VCaP (cell line): ENCODE measurements at regions not wholly inside any gene's neighbourhood (a gene's known extent, or its start where the extent isn't known, plus 50 kb on each side); places are given as distances from the start of the nearest gene placed in this dataset.

Source experiments
- H3K27ac ChIP-seq: fragments of 450-650 bp; 2 replicates; pipeline ENCODE4 v1.5.1; 2017
- TF ChIP-seq, protein P1 (sequence below): fragments of 450-650 bp; conservative IDR thresholded peaks from 2 replicates; pipeline ENCODE4 v1.5.1; 2017; ENCODE audit warnings: mild to moderate bottlenecking, moderate library complexity

DNA sequence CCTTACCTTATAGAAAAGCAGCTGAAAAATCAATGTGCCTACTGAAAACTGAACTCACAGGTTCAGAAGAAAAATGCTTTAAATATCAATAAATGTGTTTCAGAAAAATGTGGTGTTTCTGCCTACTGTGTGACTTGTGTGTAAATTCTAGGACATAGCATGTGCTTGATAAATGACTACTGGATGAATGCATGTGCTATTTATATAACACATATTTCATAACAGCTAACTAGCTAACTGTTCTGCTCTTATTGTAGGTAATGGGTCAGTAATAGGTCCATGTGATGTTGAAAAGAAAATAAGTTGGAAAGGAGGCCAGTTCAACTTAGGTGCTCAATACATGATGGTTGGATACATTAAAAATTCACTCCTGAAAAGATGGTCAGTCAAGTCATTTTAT is 993.0 kb upstream of the LCORL start:
- TF ChIP-seq, protein P1, sequence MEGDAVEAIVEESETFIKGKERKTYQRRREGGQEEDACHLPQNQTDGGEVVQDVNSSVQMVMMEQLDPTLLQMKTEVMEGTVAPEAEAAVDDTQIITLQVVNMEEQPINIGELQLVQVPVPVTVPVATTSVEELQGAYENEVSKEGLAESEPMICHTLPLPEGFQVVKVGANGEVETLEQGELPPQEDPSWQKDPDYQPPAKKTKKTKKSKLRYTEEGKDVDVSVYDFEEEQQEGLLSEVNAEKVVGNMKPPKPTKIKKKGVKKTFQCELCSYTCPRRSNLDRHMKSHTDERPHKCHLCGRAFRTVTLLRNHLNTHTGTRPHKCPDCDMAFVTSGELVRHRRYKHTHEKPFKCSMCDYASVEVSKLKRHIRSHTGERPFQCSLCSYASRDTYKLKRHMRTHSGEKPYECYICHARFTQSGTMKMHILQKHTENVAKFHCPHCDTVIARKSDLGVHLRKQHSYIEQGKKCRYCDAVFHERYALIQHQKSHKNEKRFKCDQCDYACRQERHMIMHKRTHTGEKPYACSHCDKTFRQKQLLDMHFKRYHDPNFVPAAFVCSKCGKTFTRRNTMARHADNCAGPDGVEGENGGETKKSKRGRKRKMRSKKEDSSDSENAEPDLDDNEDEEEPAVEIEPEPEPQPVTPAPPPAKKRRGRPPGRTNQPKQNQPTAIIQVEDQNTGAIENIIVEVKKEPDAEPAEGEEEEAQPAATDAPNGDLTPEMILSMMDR = no peak
- H3K27ac ChIP-seq = no peak overlapping the region

DNA sequence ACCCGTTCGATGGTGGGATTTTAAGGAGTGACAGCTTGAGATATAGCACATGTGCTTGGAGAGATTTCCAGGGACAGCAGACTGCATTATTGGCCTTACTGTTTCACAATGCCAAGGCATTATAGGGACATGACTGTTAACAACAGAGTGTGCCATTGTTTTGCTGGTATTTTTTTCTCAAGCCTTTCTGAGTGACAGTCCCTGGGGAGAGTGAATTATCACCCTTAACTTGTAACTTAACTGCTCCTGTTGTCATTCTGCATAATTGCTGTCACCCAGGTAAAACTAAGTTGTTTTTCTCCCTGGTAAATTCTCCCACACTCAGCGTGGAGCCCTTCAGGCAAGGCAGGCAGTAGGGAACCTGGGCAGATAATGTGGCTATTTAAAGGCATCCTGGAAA is 989.2 kb upstream of the LCORL start:
- TF ChIP-seq, protein P1 = no peak
- no peak overlapping the region for H3K27ac ChIP-seq

DNA sequence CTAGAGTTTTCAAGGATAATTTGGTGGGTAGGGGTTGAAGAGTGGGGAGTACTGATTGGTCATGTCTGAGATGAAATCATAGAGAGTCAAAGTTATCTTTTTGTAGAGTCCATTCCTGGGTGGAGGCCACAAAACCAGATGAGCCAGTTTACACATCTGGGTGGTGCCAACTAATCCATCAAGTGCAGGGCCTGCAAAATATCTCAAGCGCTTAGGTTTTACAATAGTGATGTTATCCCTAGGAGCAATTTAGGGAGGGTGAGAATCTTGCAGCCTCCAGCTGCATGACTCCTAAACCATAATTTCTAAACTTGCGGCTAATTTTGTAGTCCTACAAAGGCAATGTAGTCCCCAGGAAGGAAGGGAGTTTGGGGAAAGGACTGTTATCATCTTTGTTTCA is 988.3 kb upstream of the LCORL start:
- TF ChIP-seq, protein P1 = no peak
- H3K27ac ChIP-seq = no peak overlapping the region

DNA sequence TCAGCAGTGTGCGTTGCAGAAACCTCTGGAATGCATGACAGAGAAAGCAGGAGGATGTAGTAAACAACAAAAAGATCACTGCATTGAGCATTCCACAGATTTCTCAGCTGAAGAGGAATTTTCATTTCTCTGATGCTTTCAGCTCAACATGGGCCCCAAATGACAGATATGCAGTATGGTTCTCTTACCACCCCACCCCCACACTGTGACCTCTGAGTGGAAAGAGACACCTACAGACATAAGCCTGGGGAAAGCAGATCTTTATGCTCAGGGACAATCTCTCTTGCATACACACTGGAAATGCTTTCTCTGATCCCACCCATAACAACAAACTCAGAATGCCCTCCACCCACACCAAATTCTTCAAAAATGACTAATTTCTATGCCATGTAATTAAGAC is 983.7 kb upstream of the LCORL start:
- TF ChIP-seq, protein P1 = no peak
- H3K27ac ChIP-seq = no peak overlapping the region

DNA sequence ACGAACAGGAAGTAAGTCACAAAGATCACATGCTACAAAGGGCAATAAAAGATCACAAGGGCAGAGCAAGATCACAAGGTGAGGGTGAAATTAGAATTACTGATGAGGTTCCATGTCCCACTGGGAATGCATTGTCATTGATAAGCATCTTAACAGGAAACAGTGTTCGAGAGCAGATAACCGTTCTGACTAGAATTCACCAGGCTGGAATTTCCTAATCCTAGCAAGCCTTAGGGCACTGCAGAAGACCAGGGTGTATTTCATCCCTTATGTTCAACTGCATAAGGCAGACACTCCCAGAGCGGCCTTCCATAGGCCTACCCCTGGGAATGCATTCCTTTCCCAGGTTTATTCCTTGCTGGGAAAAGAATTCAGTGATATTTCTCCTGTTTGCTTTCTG is 980.6 kb upstream of the LCORL start:
- no peak overlapping the region for H3K27ac ChIP-seq
- TF ChIP-seq, protein P1 = no peak

DNA sequence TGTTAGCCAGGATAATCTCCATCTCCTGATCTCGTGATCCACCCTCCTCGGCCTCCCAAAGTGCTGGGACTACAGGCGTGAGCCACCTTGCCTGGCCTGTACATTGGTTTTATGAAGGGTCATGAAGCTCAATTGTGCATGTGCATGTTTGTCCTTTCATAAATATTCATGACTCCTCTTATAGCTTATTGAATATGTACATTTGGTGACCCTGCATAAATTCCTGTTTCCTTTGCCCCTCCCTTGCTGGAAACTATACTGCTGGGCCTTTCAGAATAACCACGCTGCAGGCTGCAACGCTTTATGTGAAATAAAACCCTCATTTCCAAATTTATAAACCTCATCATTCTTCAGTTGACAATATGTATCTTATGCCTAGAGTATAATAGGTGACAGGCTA is 978.0 kb upstream of the LCORL start:
- TF ChIP-seq, protein P1 = no peak
- H3K27ac ChIP-seq = no peak overlapping the region

DNA sequence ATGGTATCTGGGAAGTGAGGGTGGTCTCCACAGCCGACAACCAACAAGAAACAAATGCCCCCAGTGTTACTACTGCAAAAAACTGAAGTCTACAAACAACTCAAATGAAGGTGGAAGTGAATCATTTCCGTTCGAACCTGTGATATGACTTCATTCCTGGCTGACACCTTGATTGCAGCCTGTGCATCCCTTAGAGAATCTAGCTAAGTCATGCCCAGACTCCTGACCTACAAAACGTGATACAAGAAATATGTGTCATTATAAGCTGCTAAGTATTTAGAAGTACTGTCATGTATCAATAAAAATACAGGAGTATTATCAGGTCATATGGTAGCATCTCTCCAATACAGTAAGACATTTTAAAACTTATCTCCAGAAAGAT is 959.7 kb upstream of the LCORL start:
- no peak overlapping the region for H3K27ac ChIP-seq

More for the DNA sequence above, 959.7 kb upstream of the LCORL start:
- TF ChIP-seq, protein P1 = no peak
